ENCODE measurements at regions not wholly inside any gene's neighbourhood (a gene's known extent, or its start where the extent isn't known, plus 50 kb on each side); places are given as distances from the start of the nearest gene placed in this dataset.

DNA sequence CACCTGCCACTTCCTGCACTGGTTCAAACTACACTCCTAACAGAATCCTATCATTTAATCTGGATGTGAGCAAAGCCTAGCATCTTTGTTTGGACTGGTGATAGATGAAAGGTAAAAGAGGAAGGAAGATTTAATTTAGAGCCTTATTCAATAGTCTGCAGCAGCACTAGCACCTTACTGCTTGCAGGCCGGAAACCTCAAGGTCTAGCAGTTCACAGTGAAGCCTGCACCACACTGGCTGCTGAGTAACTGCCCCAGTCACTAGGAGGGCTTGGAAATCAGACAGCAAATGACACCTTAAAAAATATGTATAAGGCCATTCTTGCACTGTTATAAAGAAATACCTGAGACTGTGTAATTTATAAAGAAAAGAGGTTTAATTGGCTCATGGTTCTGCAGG is 358.0 kb downstream of the DAD1 start:
- peaks cover 0 to 3% (median 1%) of the 10 kb centered on the region in 4 experiments; a peak in 1 of 7 replicates for H3K4me1 ChIP-seq (replicated peaks in 1 of 4; ENCODE audit: control insufficient read depth in 3 of 4, insufficient read depth in 4 of 4, low read length in 3 of 4)
- POLR2A ChIA-PET (ENCODE audit: partially characterized antibody) = no interaction called here
- FAIRE-seq (no peak), DNase-seq (ENCODE audit: low read depth in 1 of 2, low spot score in 2 of 2) (no peak)
- no peak overlapping the region for H4K8ac ChIP-seq (ENCODE audit: extremely low read depth, insufficient read depth, low read length)
- H3K4me3 ChIP-seq (ENCODE audit: extremely low read depth in 1 of 4, insufficient read depth in 2 of 4, low read depth in 3 of 4, low read length in 4 of 4) = no peak overlapping the region
- no peak overlapping the region for H2AFZ ChIP-seq (ENCODE audit: low read length)
- H3K56ac ChIP-seq (replicated peaks; ENCODE audit: insufficient read length, low read depth, low read length) = no peak overlapping the region
- H3K27ac ChIP-seq (ENCODE audit: low read depth, low read length) = no peak overlapping the region
- H3K79me2 ChIP-seq (ENCODE audit: control insufficient read depth in 1 of 2, insufficient read depth in 2 of 2, low read length in 2 of 2) = no peaks in the 10 kb centered on the region
- no peak overlapping the region for H4K91ac ChIP-seq (replicated peaks; ENCODE audit: insufficient read length, low read length)
- H3K4ac ChIP-seq (replicated peaks; ENCODE audit: insufficient read length, low read depth, low read length) = no peak overlapping the region
- no peak overlapping the region for H3K18ac ChIP-seq (ENCODE audit: extremely low read depth, low read length)
- no peaks in the 10 kb centered on the region for H3K23me2 ChIP-seq (ENCODE audit: low read depth, low read length)
- no peak overlapping the region for H3K4me2 ChIP-seq (ENCODE audit: insufficient read depth in 1 of 2, low read depth in 2 of 2, low read length in 2 of 2)
- no peak overlapping the region for H2BK15ac ChIP-seq (ENCODE audit: low read length)
- H3K14ac ChIP-seq (ENCODE audit: insufficient read length) = no peak overlapping the region
- no peaks in the 10 kb centered on the region for H3K27me3 ChIP-seq (replicated peaks in 1 of 4; ENCODE audit: control insufficient read depth in 3 of 4, extremely low read depth in 1 of 4, insufficient read depth in 3 of 4, low read length in 3 of 4)
- no peak overlapping the region for H3K9ac ChIP-seq (replicated peaks in 1 of 4; ENCODE audit: extremely low read depth in 1 of 4, low read depth in 3 of 4, low read length in 3 of 4)
- peaks cover 0 to 11% (median 1%) of the 10 kb centered on the region in 4 experiments; a peak in 3 of 8 replicates for H3K36me3 ChIP-seq (ENCODE audit: control insufficient read depth in 2 of 4, insufficient read depth in 4 of 4, low read length in 3 of 4)
- no peaks in the 10 kb centered on the region for H3K79me1 ChIP-seq (ENCODE audit: low read depth, low read length)
- CTCF ChIA-PET (ENCODE audit: partially characterized antibody) = no interaction called here
- no peak overlapping the region for H2BK5ac ChIP-seq (ENCODE audit: low read depth, low read length)
- H4K20me1 ChIP-seq (replicated peaks in 1 of 2; ENCODE audit: control insufficient read depth in 1 of 2, insufficient read depth in 2 of 2, low read length in 2 of 2) = no peaks in the 10 kb centered on the region
- H2BK12ac ChIP-seq (ENCODE audit: low read depth, low read length) = no peak overlapping the region
- H3K9me3 ChIP-seq (ENCODE audit: insufficient read depth in 2 of 2, low read depth in 1 of 2, low read length in 1 of 2) = peaks cover 17 to 21% of the 10 kb centered on the region in 2 experiments
- no peak overlapping the region for H2AK5ac ChIP-seq (ENCODE audit: low read depth, low read length)
- no peak overlapping the region for H2BK120ac ChIP-seq (replicated peaks; ENCODE audit: low read depth, low read length)
- H3K23ac ChIP-seq (ENCODE audit: insufficient read length) = no peak overlapping the region
- no peak overlapping the region for H4K5ac ChIP-seq (ENCODE audit: insufficient read length, low read depth, low read length)
- TF ChIP-seq MAFK (IDR thresholded peaks at IDR 0.05; ENCODE audit: low read depth, low read length) = no peak
- WGBS, 2 experiments (ENCODE audit: extremely low coverage in 1 of 2, insufficient coverage in 1 of 2, insufficient read length in 1 of 2, insufficient replicate concordance in 2 of 2, low coverage in 1 of 2, low lambda C conversion rate in 2 of 2, missing lambda C conversion rate in 1 of 2) = 80% methylated on average over 1 of the region's 1 CpG; no CpG with 5 or more reads in 1 of the 2 experiments
- no peak overlapping the region for H2BK20ac ChIP-seq (ENCODE audit: low read length)
